HG02981 (cell line): ENCODE measurements at regions not wholly inside any gene's neighbourhood (a gene's known extent, or its start where the extent isn't known, plus 50 kb on each side); places are given as distances from the start of the nearest gene placed in this dataset.

ENCODE experiments used
- ATAC-seq: cut with Tn5 transposase; IDR thresholded peaks from one replicate; pipeline ENCODE4 v1.9.1; 2021; ENCODE audit warnings: mild to moderate bottlenecking, moderate library complexity; ENCODE audit not compliant: unreplicated experiment

DNA sequence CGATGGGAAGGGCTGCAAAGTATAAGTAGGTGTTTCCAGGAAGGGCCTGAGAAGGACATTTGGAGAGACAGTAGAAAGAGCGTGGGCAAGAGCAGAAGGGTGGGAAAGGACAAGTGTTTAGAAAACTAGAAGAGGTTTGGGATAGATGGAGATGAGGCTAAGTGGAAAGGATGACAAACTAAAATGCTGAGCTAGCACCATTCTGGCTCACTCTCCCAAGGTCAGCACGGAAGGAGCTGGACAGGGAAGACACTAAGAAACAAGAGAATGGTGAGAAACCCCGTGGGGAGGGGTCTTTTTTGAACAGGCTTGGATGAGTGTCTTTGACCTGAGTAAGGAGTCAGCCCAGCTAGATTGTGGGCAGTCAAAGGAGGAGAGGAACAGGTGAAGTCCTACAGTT is 286.0 kb downstream of the CDK5RAP2 start:
- ATAC-seq, result no peak

DNA sequence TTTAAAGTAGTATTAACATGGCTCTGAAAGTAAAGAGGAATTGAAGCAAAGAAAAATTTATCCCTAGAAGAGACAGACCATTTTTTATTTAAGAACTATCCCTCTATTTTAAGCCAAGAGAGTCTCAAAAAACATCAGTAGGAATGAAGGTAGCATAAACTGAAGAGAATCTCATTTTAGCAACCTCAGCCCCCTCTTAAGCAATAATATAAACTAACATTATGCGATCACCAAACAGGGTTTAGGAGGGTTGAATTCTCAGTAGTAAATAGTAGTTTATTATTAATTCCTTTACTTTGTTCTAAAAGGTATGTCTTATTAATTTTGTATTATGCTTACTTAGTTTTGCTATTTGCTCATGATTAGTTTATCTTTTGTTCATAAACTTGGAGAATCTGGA is 287.4 kb downstream of the CDK5RAP2 start:
- ATAC-seq, result no peak

DNA sequence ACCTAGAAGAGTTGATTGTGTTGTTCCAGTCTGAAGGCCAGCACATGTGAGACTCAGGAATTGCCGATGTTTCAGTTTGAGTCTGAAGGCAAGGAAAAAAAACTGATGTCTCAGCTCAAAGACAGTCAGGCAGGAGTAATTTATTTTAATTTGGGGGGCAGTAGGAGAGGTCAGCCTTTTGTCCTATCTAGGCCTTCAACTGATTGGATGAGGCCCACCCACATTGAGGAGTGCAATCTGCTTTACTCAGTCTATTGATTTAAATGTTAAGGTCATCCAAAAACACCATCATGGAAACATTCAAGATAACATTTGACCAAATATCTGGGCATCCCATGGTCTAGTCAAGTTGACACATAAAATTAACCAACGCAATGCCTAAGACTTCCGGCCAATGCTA is 288.9 kb downstream of the CDK5RAP2 start:
- ATAC-seq, result no peak

DNA sequence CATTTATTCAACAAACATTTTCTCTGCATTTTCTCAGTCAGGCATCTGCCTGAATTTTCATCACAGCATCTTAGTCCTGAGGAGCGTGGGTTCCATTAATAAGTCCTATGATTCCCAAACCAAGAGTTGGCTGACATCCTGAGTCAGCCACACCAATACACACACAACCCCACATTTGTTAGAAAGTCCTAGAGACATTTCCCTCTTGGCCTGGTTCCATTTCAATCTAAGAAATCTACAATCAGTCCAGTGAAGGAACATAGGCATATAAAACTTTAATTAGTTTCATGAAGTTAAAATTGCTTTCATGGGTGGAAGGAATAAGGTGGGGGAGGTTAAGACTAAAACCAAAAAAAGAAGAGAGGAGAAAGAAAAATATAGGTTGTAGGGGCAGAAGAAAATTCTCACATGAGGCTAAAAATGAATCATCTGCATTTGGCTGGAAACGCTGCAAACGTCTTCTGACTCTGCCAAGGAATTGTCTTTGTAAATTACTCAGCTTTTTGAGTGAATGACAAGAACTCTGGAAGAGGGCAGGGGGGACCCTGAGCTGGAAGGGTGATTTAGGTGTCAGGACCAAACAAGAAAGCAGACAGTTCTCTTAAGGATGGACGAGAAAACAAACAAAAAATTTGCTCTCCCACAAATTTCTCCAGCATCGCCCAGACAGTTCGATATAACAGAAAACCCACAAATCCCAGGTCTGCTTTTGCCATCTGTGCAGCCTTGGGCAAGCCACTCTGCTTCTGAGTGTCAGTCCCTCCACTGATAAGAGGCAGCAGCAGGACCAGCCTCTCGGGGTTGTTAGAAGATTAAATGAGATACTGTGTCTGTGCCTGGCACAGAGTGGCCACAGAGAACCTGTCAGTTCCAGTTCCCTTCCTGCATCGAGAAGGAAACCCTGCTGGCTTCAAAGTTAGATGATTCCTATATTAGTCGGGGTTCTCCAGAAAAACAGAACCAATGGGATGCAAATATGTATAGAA is 289.7 kb downstream of the CDK5RAP2 start:
- ATAC-seq, result no peak

DNA sequence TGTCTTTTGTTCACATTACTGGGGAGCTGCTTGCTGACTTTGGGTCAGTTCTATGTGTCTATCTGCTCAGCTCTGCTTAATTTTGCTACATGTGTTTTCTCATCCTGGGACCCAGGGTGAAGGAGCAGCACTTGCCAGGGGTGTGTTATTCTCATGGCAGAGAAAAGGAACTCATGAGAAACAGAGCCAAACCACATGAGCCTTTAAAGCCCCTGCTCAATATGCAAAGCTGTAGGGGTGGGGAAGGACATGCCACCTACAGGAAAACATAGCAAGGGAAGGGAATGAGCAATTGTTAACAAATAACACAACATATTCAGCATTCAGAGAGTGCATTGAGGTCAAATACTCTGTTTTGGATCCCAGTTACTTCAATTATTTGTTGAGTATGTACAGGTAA is 290.9 kb downstream of the CDK5RAP2 start:
- ATAC-seq, result no peak

DNA sequence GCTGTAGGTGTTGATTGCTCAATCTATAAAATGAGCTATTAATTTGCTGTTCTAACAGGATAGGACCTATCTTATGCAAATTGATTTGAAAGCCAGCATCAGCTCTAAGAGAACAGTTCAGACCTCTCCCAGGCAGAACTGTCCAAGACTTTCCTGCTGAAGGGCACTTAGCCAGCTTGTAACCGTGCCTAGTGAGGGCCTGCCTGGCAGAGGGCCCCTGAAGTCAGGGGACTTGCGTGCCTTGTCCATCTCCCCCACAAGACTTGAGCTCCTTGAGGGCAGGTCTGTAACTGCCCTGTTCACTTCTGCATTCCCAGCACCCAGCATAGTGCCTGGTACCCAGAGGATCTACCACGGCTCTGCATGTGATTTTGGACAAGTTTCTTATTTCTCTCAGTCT is 293.4 kb downstream of the CDK5RAP2 start:
- no peak for ATAC-seq

DNA sequence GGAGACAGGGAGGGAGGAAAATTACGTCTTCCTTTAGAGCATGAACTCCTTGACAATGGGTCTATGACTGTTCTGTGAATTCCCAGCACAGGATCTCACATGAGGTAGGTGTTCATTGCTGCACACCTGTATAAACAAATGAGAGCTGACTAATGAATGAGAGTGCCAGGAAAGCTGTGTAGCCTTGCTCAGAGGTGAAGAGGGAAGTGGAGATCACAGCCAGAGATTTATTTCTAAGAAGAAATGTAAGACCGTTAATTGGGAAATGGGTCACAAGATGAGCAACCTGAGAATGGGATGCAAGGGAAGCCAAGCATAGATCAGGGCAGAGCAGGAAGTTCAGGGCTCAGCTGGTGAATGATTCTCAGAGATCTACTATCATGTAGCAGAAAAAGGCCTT is 295.1 kb downstream of the CDK5RAP2 start:
- ATAC-seq, result no peak

DNA sequence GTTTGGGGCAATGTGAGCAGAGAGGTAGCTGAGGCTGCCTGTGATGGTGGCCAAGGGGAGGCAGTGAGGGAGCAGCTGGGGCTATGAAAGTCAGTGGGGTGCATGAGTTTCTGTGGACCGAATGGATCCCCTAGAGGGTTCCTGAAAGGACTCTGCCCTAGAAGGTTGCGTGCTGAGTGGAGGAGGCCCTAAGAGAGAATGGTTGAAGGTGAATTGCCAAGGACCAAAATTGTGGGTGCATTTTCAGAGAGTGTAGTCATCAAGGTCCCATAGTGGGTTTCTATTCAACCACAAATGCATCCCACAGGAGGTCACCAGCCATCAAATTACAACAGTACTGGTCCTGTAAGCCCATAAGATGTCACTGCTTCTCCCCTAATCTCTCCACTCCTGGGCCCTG is 298.3 kb downstream of the CDK5RAP2 start:
- no peak for ATAC-seq

DNA sequence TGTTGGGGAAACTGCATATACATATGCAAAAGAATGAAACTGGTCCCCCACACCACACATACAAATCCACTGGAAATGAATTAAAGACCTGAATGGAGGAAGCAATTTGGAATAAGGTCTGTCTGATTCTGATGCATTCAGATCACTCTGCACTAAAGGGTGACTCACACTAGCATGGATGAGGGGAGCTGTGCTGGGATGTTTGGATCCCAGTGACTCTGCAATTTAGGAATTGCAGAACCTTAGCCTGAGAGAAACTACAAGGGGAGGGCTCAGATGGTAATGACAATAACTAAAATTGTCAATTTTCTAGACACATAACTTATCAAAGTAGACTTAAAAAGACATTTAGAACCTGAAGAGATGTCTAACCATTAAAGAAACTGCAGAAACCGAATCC is 312.0 kb downstream of the CDK5RAP2 start:
- no peak for ATAC-seq

DNA sequence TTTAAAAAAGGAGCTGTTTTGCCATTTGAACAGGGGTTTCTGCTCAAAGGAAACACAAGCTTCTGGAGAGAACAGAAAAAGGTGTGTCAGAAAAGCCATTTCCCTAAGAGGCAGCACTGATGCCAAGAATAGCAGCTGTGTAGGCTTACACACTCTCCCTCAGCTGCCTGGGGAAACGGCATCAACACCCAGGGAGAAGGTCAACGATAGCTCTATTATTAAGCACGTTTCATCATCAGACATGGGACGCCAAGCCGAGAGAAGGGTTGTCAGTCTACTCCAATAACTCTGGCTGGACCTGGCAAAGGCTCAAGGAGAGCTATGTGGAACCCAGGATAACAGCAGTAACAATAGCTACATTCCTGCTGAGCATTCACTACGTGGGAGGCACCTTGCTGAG is 314.2 kb downstream of the CDK5RAP2 start:
- ATAC-seq, result no peak

DNA sequence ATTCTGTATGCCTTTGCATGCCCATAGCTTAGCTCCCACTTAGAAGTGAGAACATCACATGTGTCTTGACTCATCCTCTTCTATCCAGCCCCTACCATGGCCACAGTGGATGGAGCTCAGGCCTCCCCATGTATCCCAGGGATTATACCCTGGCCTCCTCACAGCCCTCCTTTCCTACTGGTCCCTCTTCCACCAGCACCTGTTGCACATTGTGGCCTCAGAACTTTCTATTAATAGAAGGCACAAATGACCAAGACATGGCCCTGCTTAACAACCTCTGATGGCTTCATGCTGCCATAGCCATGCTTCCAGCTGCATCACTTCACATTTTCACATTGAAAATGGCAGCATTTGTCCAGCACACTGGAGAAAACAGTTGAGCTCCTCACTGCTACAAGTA is 315.4 kb downstream of the CDK5RAP2 start:
- no peak for ATAC-seq

DNA sequence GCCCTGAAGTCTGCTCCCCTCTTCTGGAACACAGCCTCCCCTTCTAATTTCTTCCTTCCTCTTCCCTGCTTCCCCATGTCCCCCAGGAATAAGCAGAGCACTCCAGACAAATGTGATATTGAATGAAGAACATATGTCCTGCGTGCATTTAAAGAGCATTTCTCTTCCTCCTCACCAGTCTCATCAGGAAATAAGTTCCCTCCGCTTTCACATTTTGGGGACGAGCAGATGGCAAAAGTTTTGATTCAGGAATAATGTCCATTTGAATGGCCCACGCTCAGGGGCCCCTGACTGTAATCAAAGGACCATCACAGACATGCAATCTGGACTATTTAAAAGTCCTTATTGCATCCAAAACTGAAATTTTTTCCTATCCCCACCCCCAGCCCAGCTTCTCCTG is 316.1 kb downstream of the CDK5RAP2 start:
- no peak for ATAC-seq

DNA sequence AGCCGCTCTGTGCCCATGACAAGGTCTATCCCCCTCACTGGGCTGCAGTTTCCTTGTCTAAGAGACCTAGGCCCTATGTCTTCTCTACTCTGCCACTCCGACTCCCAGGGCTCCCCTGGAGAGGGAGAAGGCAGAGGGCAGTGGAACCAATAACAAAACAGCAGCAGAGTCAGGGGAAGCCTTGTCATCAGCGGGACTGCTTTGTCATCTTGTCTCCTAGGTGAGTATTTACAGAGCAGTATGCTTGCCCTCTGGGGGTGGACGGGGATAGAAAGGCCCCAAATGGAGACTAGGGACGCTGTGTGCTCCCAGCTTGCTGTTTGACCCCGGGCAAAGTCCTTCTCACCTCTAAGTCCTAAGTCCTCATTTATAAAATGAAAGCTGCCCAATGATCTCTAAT is 318.5 kb downstream of the CDK5RAP2 start:
- no peak for ATAC-seq

DNA sequence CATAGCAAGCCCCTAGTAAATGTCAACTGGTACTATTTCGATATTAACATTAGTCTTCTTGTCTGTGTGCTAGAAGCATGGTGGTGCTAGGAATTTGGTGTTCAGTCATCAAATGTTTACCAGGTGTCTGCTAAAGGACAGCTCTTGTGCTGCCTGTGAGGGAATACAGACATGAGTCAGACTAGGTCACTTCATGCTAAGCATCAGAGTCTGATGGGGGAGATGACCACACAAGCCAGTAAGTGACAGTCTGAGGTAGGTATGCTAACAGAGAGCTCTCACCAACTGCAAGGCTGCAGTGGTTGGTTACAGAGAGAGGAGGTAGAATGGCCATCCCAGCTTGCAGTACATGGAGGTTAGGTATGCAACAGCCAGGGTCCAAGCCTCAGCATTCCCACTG is 320.9 kb downstream of the CDK5RAP2 start:
- no peak for ATAC-seq

DNA sequence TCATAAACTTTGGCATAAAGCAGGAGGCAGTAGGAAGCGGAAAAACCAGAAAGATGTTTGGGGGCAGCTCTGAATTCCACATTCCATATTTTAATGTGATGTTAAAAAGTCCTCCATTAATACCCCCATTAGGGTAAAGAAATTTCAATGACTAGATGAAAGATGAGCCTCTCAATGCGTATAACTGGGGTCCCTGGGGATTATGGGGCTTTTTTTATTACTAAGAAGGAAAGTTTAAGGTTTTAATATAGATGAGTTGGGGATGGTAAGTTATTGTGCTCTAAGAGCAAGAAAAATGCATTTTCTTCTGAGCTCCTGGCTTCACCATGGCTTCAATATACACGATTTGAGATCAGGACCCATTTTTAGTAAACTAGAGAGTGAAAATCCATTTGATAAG is 321.9 kb downstream of the CDK5RAP2 start:
- ATAC-seq, result no peak

DNA sequence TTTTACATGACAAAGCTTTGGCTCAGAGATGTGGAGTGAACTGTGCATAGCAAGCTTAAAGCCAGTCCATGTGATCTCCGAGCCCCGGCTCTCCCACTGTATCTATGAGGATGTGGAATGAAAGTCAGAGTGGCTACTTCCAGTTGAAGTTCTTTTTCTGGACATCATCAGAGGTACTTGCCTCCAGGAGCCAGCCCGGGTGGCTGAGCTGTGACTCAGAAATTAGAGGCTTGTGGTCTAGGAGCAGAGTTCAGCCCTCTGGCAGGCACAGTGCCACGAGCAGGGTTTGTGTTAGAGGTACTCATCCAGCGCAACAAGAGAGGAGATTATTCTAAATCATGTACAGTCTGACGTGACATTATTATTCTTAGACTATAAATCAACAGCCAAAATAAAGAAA is 322.5 kb downstream of the CDK5RAP2 start:
- ATAC-seq, result no peak

DNA sequence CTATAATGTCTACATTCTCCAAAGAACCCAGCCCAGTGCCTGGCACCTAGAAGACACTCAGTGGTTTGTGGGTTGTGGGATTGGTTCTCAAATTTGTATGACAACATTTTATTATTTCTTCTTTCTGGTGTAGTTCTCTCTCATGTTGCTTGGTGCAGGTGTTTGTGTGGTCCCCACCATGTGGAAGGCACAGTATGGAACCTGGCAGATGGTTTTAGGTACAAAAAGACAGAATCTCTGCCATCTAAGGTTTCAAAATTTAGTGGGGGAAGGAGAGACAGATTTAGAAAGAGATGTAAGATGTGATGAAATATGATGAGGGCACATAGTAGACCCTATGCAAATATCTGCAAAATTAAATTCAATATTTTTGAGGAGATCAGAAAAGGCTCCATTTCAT is 323.8 kb downstream of the CDK5RAP2 start:
- ATAC-seq, result no peak

DNA sequence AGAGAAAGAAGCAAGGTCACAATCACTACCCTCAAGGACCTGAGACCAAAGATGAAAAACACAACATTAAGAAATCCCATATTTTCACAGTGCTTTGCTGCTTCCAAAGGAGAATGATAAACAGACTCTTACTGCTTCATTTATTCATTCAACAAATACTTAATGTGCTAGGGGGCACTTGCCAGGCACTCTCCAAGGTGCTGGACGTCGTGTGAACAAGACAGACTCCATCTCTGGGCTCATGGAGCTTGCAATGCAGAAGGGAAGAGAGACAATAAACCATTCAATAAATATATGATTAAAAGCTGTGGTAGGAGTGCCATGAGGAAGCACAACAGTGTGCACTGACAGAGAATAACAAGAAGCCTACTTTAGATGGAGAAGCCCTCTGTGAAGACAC is 327.7 kb downstream of the CDK5RAP2 start:
- ATAC-seq, result no peak

DNA sequence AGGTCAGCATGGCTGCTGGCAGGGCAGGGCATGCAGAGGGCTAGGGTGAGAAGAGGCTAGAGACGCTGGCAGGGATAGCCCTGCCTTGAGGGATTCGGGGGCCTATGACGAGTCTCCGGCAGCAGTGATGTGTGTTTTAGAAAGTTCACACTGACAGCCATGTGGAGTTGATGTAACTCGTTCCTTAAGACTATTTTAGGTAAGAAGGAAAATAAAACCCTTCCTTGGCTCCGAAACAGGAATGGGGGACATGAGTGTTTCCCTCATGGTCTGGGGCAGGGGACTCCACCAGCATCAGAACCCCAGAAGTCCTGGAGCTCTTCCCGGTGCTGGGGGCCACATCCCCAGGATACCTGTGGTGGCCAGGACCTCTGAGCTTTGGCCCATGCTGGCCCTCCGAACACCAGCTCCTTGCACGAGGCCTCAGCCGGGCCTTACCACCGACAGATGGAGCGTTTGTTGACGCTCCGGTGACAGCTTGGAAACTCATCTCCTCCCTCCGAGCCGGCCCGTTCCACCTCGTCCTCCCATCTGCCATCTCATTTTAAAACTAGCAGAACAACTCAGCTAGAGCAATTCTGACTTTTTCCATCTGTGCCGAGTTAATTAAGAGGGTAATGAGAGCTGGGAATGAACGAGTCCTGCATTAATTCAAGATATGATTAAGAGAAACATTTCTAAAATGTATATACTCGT is 337.7 kb downstream of the CDK5RAP2 start:
- ATAC-seq, result no peak

DNA sequence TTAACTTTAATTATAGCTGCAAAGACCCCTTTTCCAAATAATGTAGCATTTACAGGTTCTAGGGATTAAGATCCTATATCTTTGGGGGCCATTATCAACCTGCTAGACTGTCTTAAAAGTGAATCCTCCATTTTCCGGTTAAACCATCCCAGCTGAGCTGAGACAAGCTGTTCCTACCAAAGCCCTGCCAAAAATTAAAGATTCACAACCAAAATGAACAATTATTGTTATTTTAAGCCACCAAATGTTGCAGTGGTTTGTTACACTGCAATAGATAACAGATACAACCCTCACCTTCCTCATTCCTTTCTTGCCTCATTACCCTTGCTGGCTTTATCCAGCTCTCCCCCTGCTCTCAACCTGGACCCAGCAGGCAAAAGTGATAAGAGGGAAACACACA is 343.4 kb downstream of the CDK5RAP2 start:
- no peak for ATAC-seq

DNA sequence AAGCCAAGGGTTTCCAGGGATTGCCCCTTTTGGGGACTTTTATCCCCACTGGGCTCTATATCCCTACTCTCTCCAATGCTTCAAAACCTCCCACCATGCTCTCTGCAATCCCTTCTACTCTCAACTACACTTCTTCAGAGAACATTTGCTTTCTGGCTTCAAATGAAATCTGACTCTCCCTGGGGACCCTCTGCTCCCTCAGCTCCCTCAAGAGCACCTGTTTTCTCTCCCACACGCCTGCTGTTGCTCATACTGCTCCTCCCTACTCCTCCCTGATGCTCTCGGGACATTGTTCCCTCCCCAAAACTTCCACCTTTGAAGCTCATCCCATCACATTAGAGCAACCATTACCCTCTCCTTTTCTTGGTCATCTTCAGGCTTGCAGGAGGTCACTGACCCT is 344.9 kb downstream of the CDK5RAP2 start:
- ATAC-seq, result no peak

DNA sequence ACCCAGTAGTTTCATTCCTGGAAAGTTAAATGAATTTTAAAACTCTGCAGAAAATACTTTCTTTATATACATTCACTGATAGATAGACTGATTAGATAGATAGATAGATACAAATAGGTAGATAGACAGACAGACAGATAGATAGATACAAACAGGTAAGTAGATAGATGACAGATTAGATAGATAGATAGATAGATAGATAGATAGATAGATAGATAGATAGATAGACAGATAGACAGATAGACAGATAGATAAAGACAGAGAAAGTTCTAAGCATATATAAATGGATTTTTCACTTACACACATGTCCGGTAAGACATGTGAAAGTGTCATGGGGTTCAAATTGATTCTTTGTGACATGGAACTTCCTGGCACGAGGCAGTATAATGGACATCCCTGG is 349.7 kb downstream of the CDK5RAP2 start:
- no peak for ATAC-seq
